ENCODE measurements at regions not wholly inside any gene's neighbourhood (a gene's known extent, or its start where the extent isn't known, plus 50 kb on each side); places are given as distances from the start of the nearest gene placed in this dataset.

- no peak for TF ChIP-seq CTCF (IDR thresholded peaks at IDR 0.05; ENCODE audit: poor library complexity, severe bottlenecking)
- TF ChIP-seq EZH2 (IDR thresholded peaks at IDR 0.05; ENCODE audit: borderline replicate concordance, insufficient read depth, low read length, poor library complexity, severe bottlenecking): no peak
- no peak for TF ChIP-seq POLR2AphosphoS5 (IDR thresholded peaks at IDR 0.05)
- no peak for TF ChIP-seq REST (IDR thresholded peaks at IDR 0.05; ENCODE audit: borderline replicate concordance)
- TF ChIP-seq EP300 (conservative IDR thresholded peaks at IDR 0.05; ENCODE audit: poor library complexity, severe bottlenecking): no peak
- no peak for TF ChIP-seq TAF1 (IDR thresholded peaks at IDR 0.05; ENCODE audit: low read depth)
- TF ChIP-seq SMC3 (conservative IDR thresholded peaks at IDR 0.05; ENCODE audit: poor library complexity): no peak
- no peak for TF ChIP-seq MXI1 (conservative IDR thresholded peaks at IDR 0.05; ENCODE audit: poor library complexity, severe bottlenecking)
- no peak for TF ChIP-seq RAD21 (conservative IDR thresholded peaks at IDR 0.05)
Measured at GRCh38 chr15:62812515-62812835, 230.1 kb upstream of the TPM1 start.
